HG02943 (cell line): ENCODE measurements at regions not wholly inside any gene's neighbourhood (a gene's known extent, or its start where the extent isn't known, plus 50 kb on each side); places are given as distances from the start of the nearest gene placed in this dataset.
"Not testable (repeated sequence)": the region's sequence is repeated elsewhere in the genome, so short reads cannot be mapped to it uniquely, and the experiment has no call there.

ENCODE experiments used
- ATAC-seq: cut with Tn5 transposase; IDR thresholded peaks from one replicate; pipeline ENCODE4 v1.9.1; 2021; ENCODE audit warnings: mild to moderate bottlenecking, low read depth, moderate library complexity; ENCODE audit not compliant: unreplicated experiment

DNA sequence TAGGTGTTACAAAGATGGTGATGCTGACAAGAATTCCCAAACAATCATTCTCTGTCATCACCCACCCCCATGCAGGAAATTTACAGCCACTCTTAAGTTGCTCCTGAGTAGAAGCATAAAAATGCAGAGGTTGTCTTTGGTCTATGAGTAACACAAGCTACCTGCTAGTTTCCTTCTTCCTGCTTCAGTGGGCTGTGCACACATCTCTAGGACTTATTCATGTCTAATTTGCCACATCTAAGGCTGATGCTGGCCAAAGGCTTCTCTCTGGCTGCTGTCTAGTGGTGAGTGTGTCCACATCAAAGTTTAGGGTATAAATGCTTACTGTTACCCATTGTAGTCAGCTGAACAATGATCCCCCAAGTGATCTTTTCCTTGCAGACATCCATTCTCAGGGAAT is 662.5 kb downstream of the TYW1 start:
- no peak for ATAC-seq

DNA sequence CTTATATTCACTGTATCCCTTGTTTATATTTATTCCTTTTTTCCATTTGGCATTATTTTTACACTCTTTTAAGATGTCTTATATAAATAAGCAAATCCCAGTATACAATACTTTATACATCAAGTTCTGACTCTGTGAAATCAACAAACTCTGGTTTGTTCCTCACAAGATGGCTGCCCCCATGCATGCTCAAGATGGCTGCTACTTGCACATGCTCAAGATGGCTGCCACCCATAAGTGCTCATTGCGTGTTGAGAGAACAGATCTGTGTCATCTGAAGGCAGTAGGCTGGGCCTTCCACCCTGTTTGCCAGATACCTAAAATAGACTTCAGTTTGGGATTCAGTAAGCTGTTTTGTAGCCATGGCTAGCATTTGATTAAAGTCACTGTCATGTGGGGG is 666.2 kb downstream of the TYW1 start:
- ATAC-seq = no peak

DNA sequence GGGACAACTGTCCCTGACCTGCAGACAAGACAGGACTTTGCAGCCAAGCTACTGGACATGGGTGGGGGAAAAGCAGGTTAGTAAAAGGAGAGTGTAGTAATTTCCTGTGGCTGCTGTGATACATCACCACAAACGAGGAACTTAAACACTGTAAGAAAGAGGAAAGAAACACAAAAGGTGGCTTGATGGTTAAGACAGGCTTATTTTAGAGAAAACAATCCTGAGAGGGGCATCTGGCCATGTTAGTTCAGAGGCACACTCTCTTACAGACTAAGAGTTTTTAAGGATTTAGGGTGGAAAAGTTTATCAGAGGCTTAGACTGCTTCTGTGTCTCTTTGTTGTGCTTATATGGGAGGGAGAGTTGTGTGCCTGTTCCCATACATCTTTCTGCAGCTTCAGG is 667.0 kb downstream of the TYW1 start:
- no peak for ATAC-seq

DNA sequence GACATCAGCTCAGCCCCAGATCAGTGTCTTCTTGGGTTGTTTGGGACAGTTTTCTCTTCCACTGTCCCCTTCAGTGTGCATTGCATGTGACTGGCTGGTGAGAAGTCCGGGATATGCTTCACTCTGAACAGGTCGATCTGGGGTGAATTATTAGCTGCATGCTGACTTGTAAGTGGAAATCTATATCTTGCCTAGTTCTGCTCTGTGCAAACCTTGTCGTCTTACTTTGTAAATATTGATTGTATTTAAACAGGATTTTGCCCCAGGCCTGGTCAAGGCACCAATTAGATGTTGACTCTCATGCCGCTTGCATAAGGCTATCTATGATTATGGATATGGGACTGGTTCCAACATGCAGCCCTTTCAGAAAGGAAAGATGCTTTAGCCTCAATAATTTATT is 669.7 kb downstream of the TYW1 start:
- not testable (repeated sequence) for ATAC-seq

DNA sequence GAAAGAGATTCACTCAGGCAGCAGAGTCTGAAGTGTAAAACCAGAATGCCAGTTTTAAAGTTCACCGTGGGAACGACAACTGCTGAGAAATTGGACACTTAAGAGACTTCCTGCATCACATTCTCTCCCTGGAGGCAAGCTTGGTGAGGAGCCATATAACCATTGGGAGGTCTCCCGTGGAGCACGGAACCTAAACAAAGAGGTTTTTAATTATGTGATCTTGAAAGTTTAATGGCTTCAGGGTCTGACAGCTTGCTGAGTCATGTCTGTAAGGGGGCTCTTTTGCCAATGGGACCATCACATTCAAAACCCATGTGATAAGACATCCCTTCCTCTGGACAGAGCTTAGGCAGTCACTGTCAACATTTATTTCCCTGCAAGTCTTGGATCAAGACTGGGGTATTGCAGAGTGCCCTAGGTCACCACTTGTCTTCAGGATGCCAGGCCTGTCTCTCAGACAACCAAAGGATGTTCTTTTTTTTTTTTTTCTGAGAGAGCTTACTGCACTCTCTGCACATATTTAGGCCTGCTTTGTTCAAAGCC is 674.4 kb downstream of the TYW1 start:
- ATAC-seq = no peak

DNA sequence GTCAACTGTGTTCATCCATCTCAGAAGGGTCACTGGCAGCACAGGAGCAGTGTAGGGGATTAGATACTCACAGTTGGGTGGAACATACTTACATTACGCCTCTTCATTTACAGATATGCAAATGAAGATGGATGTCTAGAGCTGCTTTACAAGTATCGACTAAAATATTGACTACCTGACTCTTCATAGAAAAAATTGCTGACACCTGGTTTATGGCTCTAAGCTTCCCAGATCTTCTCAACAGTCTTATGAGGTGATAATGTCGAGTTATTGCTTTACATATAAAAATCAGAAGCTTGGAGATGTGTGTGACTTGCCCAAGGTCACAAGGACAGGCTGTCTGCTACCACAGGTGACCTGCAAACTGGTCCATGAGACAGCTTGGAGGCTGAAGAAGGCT is 677.2 kb downstream of the TYW1 start:
- no peak for ATAC-seq

DNA sequence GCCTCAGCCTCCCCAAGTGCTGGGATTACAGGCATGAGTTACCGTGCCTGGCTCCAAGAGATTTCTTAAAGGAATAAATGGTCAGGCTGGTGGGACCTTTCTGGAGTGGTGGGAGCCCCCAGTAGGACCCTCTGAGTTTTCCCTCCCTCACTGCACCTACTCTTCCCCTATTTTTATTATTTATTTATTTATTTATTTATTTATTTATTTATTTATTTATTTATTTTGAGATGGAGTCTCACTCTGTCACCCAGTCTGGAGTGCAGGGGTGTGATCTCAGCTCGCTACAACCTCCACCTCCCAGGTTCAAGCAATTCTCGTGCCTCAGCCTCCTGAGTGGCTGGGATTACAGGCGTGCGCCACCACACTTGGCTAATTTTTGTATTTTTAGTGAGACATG is 678.2 kb downstream of the TYW1 start:
- not testable (repeated sequence) for ATAC-seq

DNA sequence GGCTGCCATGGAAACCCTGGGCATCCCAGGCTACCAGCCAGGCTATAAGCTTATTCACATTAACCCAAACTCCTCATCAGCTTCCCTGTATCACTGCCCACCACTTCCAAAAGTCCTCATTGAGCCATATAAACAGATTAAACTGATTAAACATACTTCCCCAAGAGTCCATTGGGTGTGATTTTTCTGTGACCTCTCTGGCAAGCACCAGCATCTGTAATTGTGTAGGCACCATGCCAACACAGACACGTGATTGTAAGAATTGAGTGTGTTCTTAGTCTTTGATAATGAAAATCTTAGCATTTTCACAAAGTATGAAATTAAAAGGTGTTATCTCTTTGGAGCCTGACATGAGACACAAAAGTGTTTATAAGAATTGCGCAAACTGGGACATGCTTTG is 679.3 kb downstream of the TYW1 start:
- no peak for ATAC-seq

DNA sequence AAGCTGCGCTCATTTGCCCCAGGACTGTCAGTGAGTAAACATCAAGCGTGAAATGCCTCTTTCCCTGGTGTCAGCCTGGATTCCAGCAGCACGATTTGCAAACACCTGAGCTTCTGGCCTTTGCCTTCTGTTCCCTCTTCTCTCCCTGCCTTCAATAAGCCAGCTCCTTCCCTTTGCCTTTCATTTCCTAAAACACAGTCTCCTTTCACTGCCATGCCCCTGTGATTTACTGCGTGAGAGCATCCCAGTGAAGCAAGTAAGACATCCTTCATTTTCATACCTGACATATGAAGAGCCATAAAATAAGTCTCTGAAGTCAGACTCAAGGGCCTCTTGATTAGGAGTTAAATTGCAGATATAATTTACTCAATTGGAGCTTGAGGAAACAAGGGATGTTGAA is 681.8 kb downstream of the TYW1 start:
- ATAC-seq = no peak

DNA sequence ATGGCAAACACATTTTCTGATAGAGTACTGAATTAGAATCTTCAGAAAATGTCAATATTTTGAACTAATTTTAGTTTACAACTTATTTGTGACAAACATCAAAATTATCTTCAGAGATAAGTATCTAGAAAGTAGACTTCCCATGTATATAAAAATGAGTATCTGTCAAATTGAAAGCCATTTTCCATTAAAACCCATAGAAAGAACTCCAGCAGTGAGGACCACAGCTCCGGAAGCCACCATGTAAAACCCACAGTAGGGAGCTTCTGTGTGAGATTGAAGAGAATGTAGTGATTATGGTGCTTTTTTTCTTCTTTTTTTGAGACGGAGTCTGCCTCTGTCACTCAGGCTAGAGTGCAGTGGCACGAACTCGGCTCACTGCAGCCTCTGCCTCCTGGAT is 687.0 kb downstream of the TYW1 start:
- ATAC-seq = no peak

DNA sequence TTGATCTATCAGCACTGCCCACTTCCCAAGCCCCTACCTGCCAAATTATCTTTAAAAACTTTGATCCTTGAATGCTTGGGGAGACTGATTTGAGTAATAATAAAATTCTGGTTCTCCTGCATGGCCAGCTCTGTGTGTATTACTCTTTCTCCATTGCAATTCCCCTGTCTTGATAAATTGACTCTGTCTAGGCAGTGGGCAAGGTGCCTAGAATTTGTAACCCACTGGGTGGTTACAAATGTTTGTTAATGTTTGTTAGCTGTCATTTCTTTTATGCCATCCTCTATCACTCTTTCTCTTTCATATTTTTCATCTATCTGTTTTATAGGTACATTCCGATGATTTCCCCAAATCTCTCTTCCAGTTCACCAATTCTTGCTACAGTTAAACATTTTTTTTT is 694.1 kb downstream of the TYW1 start:
- no peak for ATAC-seq

DNA sequence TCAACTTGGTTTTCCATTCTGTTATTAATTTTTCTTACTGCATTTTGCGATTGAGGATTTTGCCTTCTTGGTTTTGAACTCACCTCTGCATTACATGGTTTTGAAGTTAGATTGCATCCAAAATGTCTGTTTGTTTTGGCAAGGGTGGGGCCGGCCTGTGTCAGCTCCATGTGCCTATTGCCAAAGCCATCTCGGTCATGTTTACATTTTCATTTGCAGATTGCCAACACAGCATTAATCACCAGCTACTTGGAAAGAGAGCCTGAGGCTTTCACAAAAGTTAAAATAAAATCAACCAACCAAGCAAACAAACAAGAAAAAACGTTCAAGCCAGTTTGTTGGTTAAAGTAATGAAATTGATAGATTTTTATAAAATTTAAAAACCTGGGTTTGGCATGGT is 695.8 kb downstream of the TYW1 start:
- ATAC-seq = no peak

DNA sequence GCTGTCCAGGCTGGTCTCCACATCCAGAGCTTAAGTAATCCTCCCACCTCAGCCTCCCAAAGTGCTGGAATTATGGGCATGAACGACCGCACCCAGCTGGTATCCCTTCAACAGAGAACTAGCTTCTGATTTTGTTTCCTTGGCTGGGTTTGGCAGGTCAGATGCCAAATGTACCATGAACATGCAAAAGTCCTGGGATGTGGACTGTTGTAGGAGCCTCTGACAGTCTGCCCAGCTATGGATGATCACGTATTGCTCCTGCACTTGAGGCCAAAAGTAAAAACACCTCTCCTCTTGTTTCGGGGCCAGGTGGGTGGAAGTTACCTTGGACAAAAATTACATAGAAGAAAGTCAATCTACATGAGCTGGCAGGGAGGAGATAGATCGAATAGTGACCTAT is 699.5 kb downstream of the TYW1 start:
- ATAC-seq = no peak

DNA sequence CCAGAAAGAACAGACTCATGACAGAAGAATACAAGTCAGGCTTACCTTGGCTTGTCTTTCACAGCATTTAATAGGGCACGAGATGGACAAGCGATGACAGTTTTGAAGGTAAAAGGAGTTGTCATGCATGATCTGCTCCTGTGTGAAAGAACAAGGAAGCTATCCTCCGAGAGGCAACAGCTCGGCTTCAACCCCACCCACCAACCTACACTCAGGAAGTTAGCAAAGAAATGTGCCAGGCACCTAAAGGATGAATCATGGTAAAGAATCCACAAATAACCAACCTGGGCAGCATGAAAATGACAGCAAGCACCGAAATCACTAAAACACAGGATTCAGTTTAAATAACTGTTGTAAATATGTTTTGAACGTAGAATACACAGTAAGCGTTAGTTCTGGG is 700.2 kb downstream of the TYW1 start:
- ATAC-seq = no peak

DNA sequence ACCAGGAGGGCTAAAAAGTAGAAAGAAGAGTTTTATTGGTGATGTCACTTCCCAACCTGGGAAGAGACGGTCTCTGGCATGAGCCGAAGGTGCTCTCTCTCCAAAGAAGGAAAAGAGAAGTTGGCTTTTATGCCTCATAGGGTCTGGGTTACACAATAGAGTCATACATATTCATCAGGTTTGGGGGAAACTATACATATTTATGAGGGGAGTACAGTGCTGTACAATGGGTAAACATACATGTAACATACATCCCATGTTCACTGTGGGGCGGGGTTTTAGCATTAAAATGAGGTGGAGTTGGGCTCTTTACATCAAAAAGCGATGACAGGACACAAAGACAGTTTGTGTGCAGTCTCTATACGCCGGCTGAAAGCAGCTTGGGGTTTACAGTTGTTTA is 701.7 kb downstream of the TYW1 start:
- no peak for ATAC-seq

DNA sequence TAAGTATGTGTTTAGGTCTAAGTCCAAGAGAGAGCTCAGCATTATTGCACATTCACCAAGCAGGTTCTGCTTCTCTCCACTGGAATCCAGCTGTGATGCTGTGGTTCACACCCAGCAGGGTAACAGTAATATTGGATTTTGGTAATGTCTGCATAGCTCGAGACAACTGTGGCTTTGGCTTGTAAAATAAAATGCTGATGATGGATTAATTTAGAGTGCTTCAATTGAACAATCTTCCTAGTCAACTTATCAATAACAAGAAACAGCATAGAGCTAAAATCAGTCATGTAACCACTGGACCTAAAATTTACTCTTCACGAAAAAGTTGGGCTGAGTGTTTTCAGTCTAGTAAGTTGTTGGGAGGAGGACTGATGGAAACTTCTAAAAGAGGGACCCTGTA is 709.2 kb downstream of the TYW1 start:
- ATAC-seq = no peak

DNA sequence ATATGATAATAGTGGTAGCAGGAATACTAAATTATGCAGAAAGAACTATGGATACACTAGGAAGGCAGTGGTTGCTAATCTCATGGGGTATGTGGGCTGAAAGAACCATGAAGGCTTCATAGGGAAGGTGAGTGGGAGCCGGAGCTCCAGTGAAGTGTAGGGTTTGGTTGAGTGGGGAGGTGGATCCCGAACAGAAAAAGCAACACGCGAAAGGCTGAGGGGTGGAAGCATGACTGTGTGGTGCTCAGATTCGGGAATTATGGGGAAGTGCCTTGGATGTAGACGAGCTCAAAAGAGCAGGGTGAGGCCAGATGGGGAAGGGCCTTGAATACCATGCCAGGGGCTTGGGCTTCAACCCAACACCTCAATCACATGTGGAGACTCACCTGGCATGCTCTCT is 715.1 kb downstream of the TYW1 start:
- ATAC-seq = no peak

DNA sequence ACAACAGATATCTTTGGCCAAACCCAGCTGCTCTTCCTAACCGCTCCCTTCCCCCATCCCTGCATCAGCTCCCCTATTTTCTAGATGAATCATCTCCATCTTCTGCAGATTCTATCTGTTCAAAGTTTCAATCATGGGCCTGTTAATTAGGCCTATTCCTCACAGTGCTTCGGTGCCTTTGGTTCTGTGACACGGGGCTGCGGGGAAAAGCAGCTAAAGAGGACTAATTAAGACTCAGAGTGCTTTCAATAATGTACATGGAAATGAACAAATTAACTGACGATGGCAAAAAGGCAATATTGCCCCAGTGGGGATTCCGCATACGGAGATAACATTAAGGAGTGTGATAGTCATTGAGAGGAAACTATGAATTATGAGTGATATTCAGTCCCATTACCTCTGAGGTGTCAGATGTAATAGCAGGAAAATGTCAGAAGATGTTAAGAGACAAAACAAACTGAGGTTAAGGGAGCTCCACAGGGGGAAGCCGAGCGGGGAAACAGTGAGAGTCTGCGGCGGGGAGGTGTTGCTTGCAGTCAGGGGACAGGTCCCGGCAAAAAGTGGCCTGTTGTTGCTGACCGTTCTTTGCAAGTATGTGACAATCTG is 716.9 kb downstream of the TYW1 start:
- no peak for ATAC-seq

DNA sequence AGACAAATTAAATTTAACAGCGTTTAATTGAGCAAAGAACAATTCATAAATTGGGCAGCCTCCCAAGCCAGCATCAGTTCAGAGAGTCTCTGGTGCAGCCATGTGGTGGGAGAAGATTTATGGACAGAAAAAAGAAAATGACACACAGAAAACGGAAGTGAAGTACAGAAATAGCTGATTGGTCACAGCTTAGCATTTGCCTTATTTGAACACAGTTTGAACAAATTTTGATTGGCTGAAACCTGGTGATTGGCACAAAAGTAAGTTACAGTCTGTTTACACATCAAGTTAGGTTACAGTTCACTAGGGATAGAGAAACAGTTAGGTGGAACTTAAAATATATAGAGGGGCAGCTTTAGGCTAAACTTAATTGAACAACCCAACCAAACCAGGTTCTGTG is 720.1 kb downstream of the TYW1 start:
- no peak for ATAC-seq

DNA sequence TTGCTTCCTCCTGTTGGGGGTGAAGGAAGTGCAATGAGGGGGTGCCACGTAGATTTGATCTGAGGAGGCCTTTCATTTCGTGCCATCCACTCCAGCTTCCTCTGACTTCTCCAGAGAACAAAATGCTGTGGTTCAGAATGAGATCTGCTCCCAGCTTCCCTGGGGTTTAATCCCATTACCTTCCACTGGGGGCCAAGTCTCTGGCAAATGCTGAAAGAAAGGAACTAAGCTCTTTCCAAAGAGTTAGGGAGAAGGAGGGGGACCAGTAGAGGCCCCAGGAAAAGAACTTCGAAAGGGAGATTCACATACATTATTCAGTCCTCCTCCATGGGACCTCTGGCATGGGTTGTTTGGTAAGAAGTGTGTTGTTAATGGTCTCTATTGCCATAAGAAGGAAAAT is 727.0 kb downstream of the TYW1 start:
- ATAC-seq = no peak

DNA sequence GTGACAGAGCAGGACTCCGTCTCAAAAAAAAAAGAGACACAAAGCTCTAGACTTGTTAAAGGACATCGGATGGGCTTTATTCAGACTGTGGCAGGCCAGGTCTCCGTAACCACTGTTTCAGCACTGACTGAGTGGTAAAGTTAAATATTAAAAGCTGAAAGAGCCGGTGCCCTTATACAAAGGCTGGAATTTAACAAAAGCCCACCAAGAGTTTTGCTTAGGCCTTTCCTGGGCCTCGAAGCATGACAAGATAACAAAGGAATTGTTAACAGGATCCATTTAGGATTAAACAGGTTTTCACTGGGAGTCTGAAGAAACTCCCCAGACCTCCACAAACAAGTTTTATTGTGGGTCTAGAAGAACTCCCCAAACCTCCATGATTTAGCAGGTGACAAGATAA is 727.8 kb downstream of the TYW1 start:
- ATAC-seq = no peak

DNA sequence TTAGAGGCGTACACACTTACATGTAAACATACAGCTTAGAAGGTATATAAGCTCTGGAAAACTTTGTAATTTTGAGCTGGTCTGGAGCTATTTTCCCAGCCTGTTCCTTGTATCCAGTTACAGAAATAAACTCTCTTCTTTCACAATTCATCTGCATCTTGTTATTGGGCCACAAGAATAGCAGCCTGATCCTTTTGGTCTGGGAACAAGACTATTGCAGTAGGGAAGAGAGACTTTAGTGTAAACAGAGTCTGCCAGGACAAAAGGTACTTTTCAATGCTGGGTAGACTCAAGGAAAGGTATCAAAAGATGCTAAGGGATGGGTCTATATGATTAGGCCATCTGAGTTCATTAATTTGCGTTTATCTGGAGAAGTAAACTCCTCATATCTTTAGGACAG is 728.3 kb downstream of the TYW1 start:
- no peak for ATAC-seq

DNA sequence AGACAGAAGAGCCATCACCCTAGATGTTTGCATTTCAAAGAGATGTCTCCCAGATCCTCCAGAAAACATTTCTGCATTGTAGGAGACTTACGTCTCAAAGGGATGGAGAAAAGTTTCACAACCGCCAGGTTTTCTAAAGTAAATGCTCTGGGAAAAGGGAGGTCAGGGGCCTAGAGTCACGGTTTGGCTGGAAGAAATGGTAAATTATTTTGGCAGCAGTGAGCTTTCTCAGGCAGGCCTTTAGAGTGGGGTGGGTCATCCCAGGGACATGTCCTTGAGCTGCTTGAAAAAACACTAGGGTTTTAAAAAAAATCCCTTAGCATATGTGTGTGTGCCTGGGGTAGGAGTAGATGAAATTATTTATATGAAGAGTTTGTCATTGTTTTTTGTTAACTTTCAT is 728.8 kb downstream of the TYW1 start:
- ATAC-seq = no peak
